Adipose tissue (tissue), 3 donors: ENCODE measurements at regions not wholly inside any gene's neighbourhood (a gene's known extent, or its start where the extent isn't known, plus 50 kb on each side); places are given as distances from the start of the nearest gene placed in this dataset.
"Not testable (repeated sequence)": the region's sequence is repeated elsewhere in the genome, so short reads cannot be mapped to it uniquely, and the experiment has no call there.

Experiments used
- H3K27ac ChIP-seq: one replicate; pipeline ENCODE4 v1.5.1; 2013; ENCODE audit warnings: low read depth, low read length
- WGBS, 3 donors: extraction: QIAGEN DNeasy Blood & Tissue Kit; methylation state at CpG; one replicate each; pipeline ENCODE4 v1.1.7; 2013; 5-methylcytosine and 5-hydroxymethylcytosine counted together
- donor health status: healthy with polysubstance abuse.
- donor health status: Bipolar disorder and iron deficiency.
- donor health status: healthy.

DNA sequence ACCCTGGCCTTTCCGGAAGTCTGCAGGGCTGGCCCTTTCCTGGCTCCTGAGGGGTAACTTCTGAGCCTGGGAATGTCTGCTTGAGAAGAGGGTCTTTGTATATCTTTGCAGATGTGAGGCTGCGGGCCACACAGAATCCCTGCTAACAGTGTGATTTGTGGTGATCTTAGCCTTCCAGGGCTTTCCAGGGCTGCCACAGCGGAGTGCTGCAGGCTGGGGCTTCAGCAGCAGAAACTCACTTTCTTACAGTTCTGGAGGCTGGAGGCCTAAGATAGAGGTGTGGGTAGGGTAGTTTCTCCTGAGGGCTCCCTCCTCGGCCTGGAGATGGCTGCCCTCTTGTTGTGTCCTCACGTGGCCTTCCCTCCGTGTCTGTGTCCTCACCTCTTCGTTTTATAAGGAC lies 294.7 kb upstream of the HS6ST1 start:
- WGBS, 3 donors, result 79 to 84% (median 82%) methylated on average over 7 of the region's 7 CpGs
- H3K27ac ChIP-seq, result no peak overlapping the region

- WGBS, 3 donors, result 90 to 96% (median 95%) methylated on average over 4 of the region's 4 CpGs
- H3K27ac ChIP-seq, result no peak overlapping the region
These were observed 295.2 kb upstream of the HS6ST1 start for GRCh38 chr2:128613876-128614275.

DNA sequence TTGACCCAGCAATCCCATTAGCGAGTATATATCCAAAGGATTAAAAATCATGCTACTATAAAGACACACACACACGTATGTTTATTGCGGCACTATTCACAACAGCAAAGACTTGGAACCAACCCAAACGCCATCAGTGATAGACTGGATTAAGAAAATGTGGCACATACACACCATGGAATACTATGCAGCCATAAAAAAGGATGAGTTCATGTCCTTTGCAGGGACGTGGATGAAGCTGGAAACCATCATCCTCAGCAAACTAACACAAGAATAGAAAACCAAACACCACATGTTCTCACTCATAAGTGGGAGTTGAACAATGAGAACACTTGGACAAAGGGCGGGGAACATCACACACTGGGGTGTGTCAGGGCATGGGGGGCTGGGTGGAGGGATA lies 296.2 kb upstream of the HS6ST1 start:
- WGBS, 3 donors, result 84 to 93% (median 93%) methylated on average over 6 of the region's 6 CpGs
- not testable (repeated sequence) for H3K27ac ChIP-seq

- 75 to 79% (median 77%) methylated on average over 9 of the region's 9 CpGs for WGBS, 3 donors
- no peak overlapping the region for H3K27ac ChIP-seq
These were observed 296.9 kb upstream of the HS6ST1 start for GRCh38 chr2:128615571-128615970.

DNA sequence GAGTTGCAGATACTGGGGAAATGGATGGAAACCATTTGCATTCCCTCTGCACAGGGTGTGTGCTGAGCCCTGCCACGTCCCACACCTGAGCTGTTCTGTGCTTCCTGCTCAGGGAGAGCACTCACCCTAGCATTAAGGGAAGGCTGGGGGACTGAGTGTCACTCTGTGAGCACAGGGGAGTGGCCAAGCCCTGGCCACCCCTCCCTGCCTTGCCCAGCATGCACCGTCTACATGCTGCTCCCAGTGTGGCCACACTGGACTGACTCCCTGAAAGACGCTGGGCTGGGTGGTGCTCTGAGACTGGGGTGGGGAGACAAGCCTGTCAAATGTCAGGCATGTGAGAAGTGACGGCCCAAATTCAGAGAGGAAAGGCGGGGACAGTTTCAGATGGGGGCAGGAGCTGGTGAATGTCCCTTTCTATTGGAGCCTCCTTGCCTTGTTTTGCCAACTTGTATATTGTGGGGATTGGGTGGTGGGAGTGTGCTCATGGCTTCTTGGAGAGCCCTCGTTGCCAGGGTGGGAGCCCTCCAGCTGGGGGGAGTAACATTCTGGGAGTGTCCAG lies 298.4 kb upstream of the HS6ST1 start:
- no peak overlapping the region for H3K27ac ChIP-seq
- WGBS, 3 donors, result 70 to 82% (median 71%) methylated on average over 6 of the region's 6 CpGs

DNA sequence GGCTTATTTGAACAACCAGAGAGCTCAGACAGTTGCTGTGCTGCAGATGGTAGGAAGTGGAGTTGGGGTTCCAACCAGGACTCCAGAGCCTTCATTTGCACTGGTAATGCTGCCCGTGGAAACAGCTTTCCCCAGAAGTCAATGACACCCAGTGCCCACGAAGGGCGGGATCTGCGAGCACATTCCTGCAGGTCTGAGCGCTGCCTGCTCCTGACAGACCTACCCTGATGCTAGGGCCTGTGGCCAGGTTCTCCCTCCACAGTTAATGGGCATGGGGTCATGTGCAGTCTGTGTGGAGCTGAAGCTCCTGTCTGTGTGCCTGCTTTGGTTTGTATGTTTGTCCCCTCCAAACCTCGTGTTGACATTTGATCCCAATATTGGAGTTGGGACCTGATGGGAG lies 299.0 kb upstream of the HS6ST1 start:
- no peak overlapping the region for H3K27ac ChIP-seq
- 87 to 93% (median 89%) methylated on average over 6 of the region's 6 CpGs for WGBS, 3 donors

GRCh38 chr2:128618642-128619041 lies 300.0 kb upstream of the HS6ST1 start:
- WGBS, 3 donors, result 93 to 96% (median 94%) methylated on average over 2 of the region's 2 CpGs
- H3K27ac ChIP-seq, result no peak overlapping the region

GRCh38 chr2:128619471-128620325 lies 301.0 kb upstream of the HS6ST1 start:
- 91 to 94% (median 94%) methylated on average over 18 of the region's 18 CpGs for WGBS, 3 donors
- no peak overlapping the region for H3K27ac ChIP-seq

DNA sequence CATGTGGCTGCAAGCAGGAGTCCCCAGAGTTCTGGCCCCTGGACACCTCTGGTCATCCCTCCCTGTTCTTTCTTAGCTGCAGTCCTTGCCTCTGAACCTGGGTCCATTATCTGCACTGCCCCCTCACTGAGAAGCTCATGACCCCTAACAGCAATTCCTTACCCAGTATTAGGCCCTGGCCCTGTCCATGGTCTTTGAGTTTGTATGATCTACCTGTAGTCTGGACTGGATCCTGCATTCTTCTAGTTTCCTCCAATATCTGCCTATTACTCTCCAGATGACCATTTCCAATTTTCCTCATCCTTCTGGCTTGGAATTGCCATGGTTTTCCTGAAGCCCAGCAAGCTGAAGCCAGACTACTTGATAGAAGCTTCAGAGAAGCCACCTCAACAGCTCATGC lies 302.4 kb upstream of the HS6ST1 start:
- H3K27ac ChIP-seq, result no peak overlapping the region

DNA sequence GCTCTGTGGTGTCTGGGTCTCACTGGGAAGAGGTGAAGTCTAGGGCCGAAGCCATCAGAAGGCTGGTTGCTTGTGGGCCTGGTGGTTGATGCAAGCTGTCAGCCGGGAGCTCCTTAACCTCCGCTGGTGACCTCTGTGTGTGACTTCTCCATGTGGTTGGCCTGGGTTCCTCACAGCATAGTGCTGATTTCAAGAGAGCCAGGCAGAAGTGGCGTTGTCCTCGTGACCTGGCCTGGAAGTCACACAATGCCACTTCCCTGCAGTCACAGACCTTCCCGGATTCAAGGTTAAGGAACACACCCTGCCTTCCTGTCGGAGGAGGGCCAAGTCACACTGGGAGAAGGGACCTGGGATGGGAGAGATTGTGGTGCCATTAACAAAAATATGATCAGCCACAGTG lies 303.7 kb upstream of the HS6ST1 start:
- 62 to 87% (median 68%) methylated on average over 7 of the region's 7 CpGs for WGBS, 3 donors
- no peak overlapping the region for H3K27ac ChIP-seq

GRCh38 chr2:128622955-128623620 lies 304.4 kb upstream of the HS6ST1 start:
- WGBS, 3 donors, result 89 to 90% (median 90%) methylated on average over 13 of the region's 13 CpGs
- H3K27ac ChIP-seq, result no peak overlapping the region

GRCh38 chr2:128623776-128624761 lies 305.4 kb upstream of the HS6ST1 start:
- 75 to 83% (median 76%) methylated on average over 18 of the region's 18 CpGs for WGBS, 3 donors
- H3K27ac ChIP-seq, result no peak overlapping the region

DNA sequence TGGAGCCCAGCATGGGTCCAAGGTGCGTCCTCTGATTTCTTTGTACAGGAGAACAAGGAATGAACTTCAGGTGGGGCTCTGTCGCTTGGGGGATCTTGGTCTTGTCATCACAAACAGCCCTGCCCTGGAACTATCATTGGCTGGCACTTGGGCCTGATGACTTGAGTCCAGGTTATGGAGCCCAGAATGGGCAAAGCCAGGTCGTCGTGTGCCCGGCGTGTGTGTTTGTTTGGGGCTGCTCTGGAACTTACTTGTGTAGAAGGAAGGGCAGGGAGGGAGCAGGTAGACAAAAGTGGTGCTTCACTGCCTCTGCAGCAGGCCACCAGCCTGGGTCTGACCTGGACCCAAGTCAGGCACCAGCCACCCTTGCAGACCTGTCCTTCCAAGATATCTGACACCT lies 306.3 kb upstream of the HS6ST1 start:
- WGBS, 3 donors, result 94 to 98% (median 98%) methylated on average over 6 of the region's 6 CpGs
- H3K27ac ChIP-seq, result no peak overlapping the region

DNA sequence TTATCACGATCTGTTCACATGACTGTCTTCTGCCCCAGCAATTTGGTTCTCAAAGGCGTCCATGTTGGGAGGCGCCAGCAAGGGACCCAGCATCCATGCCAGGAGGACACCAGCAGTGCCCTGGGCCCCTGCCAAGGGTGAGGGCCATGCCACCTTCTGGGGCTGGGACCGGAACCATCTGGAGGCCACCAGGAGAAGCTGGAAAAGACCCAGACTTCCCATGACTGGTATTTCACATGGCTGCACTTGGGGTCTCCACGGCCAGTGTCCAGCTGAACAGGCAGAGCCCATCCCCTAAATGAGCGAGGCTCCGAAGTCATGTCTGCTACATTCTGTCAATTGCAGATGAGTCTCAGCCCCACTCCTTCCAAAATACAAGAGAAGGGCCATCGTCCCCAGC lies 306.8 kb upstream of the HS6ST1 start:
- 87 to 97% (median 93%) methylated on average over 8 of the region's 8 CpGs for WGBS, 3 donors
- H3K27ac ChIP-seq, result no peak overlapping the region

DNA sequence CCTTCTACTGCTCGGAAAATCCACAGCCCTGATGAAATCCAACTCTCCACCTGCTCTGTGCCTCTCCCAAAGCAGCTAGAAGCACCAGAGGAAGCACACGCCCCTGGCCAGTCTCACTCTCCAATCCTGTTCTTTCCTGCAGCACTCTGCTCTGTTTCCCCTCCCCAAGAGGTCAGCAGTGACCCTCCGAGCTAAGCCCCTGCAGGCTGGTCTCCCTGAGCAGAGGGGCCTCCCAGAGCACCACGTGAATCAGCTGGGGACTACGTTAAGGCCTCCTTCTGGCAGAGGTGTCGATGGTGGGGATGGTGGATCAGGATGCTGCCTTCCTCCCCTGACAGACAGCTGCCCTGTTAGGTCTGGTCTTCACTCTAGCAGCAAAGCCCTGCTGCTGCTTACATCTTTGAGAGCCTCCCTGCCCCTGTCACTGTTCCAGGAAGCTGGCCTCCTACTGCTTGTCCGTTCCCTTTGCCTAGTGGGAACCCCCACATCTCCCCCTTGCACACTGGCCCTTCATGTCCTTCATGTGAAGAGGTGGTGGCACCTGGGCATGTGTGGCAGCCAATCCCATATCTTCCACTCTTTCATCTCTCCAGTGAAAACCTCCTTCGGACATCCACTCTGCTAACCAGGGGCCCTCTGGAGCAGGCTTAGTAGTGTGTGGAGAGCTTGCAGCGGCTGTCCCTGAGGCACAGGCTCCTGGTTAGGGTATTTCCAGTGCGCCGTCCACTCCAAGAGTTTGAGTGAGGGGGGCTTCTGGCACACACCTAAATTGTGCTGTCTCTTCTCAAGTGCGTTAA lies 307.5 kb upstream of the HS6ST1 start:
- 77 to 85% (median 83%) methylated on average over 12 of the region's 12 CpGs for WGBS, 3 donors

DNA sequence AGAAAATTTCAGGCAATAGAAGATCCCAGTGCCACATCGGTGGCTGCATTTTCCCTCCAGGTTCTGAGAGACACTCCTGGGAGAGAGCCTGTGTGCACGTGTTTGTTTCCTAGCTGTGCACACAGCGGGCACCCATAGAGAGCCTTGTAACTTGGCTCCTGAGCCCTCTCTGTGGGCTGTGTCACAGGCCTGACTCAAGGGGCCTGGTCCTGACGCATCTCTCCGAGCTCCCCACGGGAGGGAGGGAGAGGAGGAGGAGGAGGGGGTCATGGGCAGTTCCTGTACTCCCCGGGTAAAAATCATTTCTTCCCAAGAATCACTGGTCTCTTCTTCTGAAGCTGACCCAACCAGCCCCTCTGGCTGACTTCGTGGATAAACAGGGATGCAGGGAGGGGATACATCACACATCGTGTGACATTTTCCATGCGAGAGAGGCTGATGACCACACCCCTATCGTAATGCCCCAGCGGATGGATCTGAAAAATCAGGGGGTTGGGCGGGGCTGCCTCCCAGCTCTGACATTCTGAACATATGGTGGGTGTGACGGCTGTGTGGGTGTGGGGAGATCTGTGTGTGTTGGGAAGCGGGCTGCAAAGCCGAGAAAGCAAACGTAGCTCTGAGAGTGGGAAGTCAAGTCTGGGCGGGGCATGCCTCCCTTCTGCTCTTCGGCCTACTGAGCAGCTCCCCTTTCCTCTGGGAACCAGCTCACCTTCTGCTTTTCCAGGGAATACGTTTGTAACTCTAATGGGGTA lies 308.3 kb upstream of the HS6ST1 start:
- 71 to 72% (median 71%) methylated on average over 20 of the region's 20 CpGs for WGBS, 3 donors
- H3K27ac ChIP-seq, result no peak overlapping the region

More for the DNA sequence above, 307.5 kb upstream of the HS6ST1 start:
- no peak overlapping the region for H3K27ac ChIP-seq

GRCh38 chr2:128628206-128628605 lies 309.5 kb upstream of the HS6ST1 start:
- WGBS, 3 donors, result 85 to 93% (median 88%) methylated on average over 7 of the region's 7 CpGs
- H3K27ac ChIP-seq, result no peak overlapping the region
